ENCODE measurements at regions not wholly inside any gene's neighbourhood (a gene's known extent, or its start where the extent isn't known, plus 50 kb on each side); places are given as distances from the start of the nearest gene placed in this dataset.

- TF ChIP-seq CTCF (IDR thresholded peaks at IDR 0.05) (no peak), POLR2AphosphoS5 (IDR thresholded peaks at IDR 0.05) (peak in 2 of 3 donors; percentile 7 to 40), POLR2A (IDR thresholded peaks at IDR 0.05) (no peak)
Measured at GRCh38 chr3:73718326-73719110, 93.8 kb upstream of the PDZRN3 start.

Measured in breast epithelium (tissue), 3 donors.